LNCaP clone FGC (cell line): ENCODE measurements at regions not wholly inside any gene's neighbourhood (a gene's known extent, or its start where the extent isn't known, plus 50 kb on each side); places are given as distances from the start of the nearest gene placed in this dataset.

Source experiments
- DNase-seq: peaks from one replicate; pipeline ENCODE4 v3.0.0-alpha.2; 2011; ENCODE audit warnings: low read depth
- H3K4me3 ChIP-seq: 2 replicates; pipeline ENCODE4 v1.5.1; 2011; ENCODE audit warnings: mild to moderate bottlenecking, low read depth, low read length, control low read depth
- CTCF ChIP-seq: IDR thresholded peaks from 2 replicates; pipeline ENCODE4 v1.5.1; 2012; ENCODE audit warnings: mild to moderate bottlenecking; ENCODE audit not compliant: control insufficient read depth, insufficient read depth; ENCODE audit errors: extremely low read depth

GRCh38 chr7:63039882-63040281, 958.8 kb upstream of the ZNF722 start:
- H3K4me3 ChIP-seq = no peak overlapping the region
- TF ChIP-seq CTCF = no peak
- DNase-seq = no peak

DNA sequence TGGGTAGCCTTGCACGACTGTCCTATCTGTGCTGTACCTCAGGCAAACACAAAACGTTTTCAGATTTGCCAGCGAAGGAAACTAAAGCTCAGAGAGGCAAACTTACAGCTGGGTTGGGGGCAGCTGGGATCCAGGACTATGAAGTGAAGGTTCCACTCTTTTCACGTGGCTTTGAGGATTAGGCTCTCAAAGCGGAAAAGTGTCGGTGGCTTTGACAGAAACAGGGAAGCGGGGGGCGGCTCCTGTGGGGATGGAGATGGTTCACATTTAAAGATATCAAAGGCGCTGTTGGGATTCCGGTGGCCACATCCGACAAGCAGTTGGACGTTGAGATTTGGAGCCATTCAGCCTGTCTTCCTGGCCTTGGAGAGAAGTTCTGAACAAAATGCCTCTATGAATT, 958.3 kb upstream of the ZNF722 start:
- TF ChIP-seq CTCF = no peak
- DNase-seq = no peak
- H3K4me3 ChIP-seq = no peak overlapping the region

DNA sequence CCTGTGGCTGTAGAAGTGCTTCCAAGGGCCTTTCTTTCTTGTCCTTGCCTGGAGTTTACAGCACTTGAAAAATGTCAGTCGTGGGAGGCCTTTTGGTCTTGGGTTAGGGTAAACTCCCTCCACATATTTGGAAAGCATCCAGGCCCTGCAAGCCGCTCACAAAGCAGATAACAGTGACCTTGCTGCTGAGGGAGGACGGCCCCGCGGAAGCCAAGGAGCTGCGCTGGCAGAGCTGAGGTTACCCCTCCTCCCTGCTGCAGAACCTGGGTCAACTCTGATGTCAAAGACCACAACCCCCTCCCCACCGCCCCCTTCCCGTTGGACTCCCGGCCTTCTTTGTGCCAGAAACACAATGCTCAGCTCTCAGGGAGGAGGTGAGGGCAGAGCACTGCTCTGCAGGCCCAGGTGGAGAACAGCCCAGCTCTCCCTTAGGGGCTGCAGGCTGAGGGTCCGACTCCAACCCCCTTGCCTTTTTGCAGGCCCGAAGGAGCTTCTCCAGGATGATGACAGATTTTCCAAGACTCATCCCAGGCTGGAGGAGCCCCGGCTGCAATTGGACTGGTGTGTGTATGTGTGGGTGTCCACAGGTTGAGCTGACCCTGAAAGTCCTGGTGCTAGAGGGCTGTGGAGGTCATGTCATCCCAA, 957.6 kb upstream of the ZNF722 start:
- no peak overlapping the region for H3K4me3 ChIP-seq
- no peak for DNase-seq
- TF ChIP-seq CTCF = no peak

DNA sequence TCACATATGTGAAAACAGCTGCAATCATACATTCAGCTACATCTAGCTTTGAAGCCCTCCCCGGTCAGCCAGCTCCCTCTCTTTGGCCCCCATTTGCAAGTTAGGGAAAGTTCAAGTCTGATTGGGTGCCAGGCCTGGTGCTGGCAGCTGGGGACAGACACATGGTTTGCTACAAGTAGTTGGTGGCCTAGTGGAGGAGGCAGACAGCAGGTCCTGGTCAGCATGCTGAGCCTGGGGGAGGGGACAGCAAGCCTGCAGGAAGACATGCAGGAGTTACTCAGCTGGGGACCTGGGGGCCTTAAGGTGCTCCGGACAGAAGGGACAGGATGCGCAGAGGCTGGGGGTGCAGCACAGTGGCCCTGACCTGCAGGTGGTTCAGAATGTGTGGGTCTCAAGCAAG, 956.9 kb upstream of the ZNF722 start:
- no peak for TF ChIP-seq CTCF
- H3K4me3 ChIP-seq = no peak overlapping the region
- no peak for DNase-seq

GRCh38 chr7:63042730-63043511, 955.7 kb upstream of the ZNF722 start:
- TF ChIP-seq CTCF = no peak
- H3K4me3 ChIP-seq = no peak overlapping the region
- no peak for DNase-seq

- no peak for TF ChIP-seq CTCF
- H3K4me3 ChIP-seq = no peak overlapping the region
- DNase-seq = no peak
Measured at GRCh38 chr7:63043657-63044543, 954.7 kb upstream of the ZNF722 start.
